H9 (cell line): ENCODE measurements at regions not wholly inside any gene's neighbourhood (a gene's known extent, or its start where the extent isn't known, plus 50 kb on each side); places are given as distances from the start of the nearest gene placed in this dataset.

Experiments used
- DNase-seq: peaks from one replicate; pipeline ENCODE4 v3.0.0-alpha.2; 2017
- H2AFZ ChIP-seq: one replicate; pipeline ENCODE4 v1.6.1; 2013; ENCODE audit warnings: mild to moderate bottlenecking, low read length, control low read depth, moderate library complexity
- H2AK5ac ChIP-seq: 2 replicates; pipeline ENCODE4 v1.6.1; 2013; ENCODE audit warnings: low read length, control low read depth, mixed read lengths; ENCODE audit not compliant: insufficient read length
- H2BK120ac ChIP-seq: one replicate; pipeline ENCODE4 v1.6.1; 2013; ENCODE audit warnings: low read depth, mild to moderate bottlenecking, low read length, control low read depth, inconsistent platforms; ENCODE audit not compliant: poor library complexity, severe bottlenecking
- H2BK12ac ChIP-seq: 2 replicates; pipeline ENCODE4 v1.6.1; 2013; ENCODE audit warnings: low read length, control low read depth, mixed read lengths, low read depth; ENCODE audit not compliant: insufficient read length
- H2BK15ac ChIP-seq: 2 replicates; pipeline ENCODE4 v1.6.1; 2013; ENCODE audit warnings: low read depth, low read length, control low read depth
- H2BK20ac ChIP-seq: one replicate; pipeline ENCODE4 v1.6.1; 2013; ENCODE audit warnings: low read depth, mild to moderate bottlenecking, low read length, control low read depth, inconsistent platforms; ENCODE audit not compliant: poor library complexity, severe bottlenecking
- H2BK5ac ChIP-seq: 2 replicates; pipeline ENCODE4 v1.6.1; 2013; ENCODE audit warnings: low read length, control low read depth, mixed read lengths; ENCODE audit not compliant: insufficient read length
- H3K14ac ChIP-seq: 2 replicates; pipeline ENCODE4 v1.6.1; 2013; ENCODE audit warnings: low read length, control low read depth; ENCODE audit not compliant: insufficient read depth
- H3K18ac ChIP-seq: 2 replicates; pipeline ENCODE4 v1.6.1; 2013; ENCODE audit warnings: low read depth, mild to moderate bottlenecking, mixed read lengths, low read length, control low read depth; ENCODE audit not compliant: insufficient read length
- H3K23ac ChIP-seq: 2 replicates; pipeline ENCODE4 v1.6.1; 2013; ENCODE audit warnings: low read length, control low read depth, mixed read lengths, low read depth; ENCODE audit not compliant: insufficient read length
- H3K23me2 ChIP-seq: 2 replicates; pipeline ENCODE4 v1.6.1; 2013; ENCODE audit warnings: low read depth, mild to moderate bottlenecking, mixed read lengths, low read length, control low read depth; ENCODE audit not compliant: insufficient read length, poor library complexity, severe bottlenecking
- H3K27ac ChIP-seq: 2 replicates; pipeline ENCODE4 v1.5.1; 2013; ENCODE audit warnings: low read length, control low read depth, mixed read lengths, low read depth; ENCODE audit not compliant: insufficient read length
- H3K27me3 ChIP-seq: 2 replicates; pipeline ENCODE4 v1.6.1; 2013; ENCODE audit warnings: low read length, control low read depth, inconsistent platforms; ENCODE audit not compliant: insufficient read depth
- H3K4ac ChIP-seq: 2 replicates; pipeline ENCODE4 v1.6.1; 2013; ENCODE audit warnings: low read depth, mild to moderate bottlenecking, control low read depth, inconsistent platforms, low read length, moderate library complexity
- H3K4me1 ChIP-seq: 2 replicates; pipeline ENCODE4 v1.6.1; 2013; ENCODE audit warnings: low read length, control low read depth, inconsistent platforms; ENCODE audit not compliant: insufficient read depth
- H3K4me2 ChIP-seq: 2 replicates; pipeline ENCODE4 v1.6.1; 2013; ENCODE audit warnings: low read length, control low read depth, mixed read lengths; ENCODE audit not compliant: insufficient read length, insufficient read depth
- H3K56ac ChIP-seq: 2 replicates; pipeline ENCODE4 v1.6.1; 2013; ENCODE audit warnings: low read depth, mild to moderate bottlenecking, mixed read lengths, low read length, control low read depth; ENCODE audit not compliant: insufficient read length
- H3K79me1 ChIP-seq: 2 replicates; pipeline ENCODE4 v1.6.1; 2013; ENCODE audit warnings: low read depth, mild to moderate bottlenecking, moderate library complexity, low read length, control low read depth, inconsistent platforms; ENCODE audit not compliant: insufficient read depth, poor library complexity, severe bottlenecking
- H3K79me2 ChIP-seq: 2 replicates; pipeline ENCODE4 v1.6.1; 2013; ENCODE audit warnings: low read length, control low read depth, inconsistent platforms; ENCODE audit not compliant: insufficient read depth
- H3K9ac ChIP-seq: 2 replicates; pipeline ENCODE4 v1.6.1; 2013; ENCODE audit warnings: low read length, control low read depth, mixed read lengths; ENCODE audit not compliant: insufficient read length; ENCODE audit errors: extremely low read depth
- H3K9me3 ChIP-seq: one replicate; pipeline ENCODE4 v1.6.1; 2013; ENCODE audit warnings: low read depth, low read length, inconsistent platforms; ENCODE audit not compliant: control insufficient read depth
- H3T11ph ChIP-seq: one replicate; pipeline ENCODE4 v1.6.1; 2013; ENCODE audit warnings: mild to moderate bottlenecking, low read length, control low read depth, inconsistent platforms
- H4K20me1 ChIP-seq: one replicate; pipeline ENCODE4 v1.6.1; 2013; ENCODE audit not compliant: control insufficient read depth, insufficient read length, insufficient read depth
- H4K5ac ChIP-seq: 2 replicates; pipeline ENCODE4 v1.6.1; 2013; ENCODE audit warnings: low read depth, mild to moderate bottlenecking, mixed read lengths, low read length, control low read depth; ENCODE audit not compliant: insufficient read length
- H4K8ac ChIP-seq: replicated peaks from 2 replicates; pipeline ENCODE4 v1.6.1; 2013; ENCODE audit warnings: low read length, control low read depth, mixed read lengths, low read depth; ENCODE audit not compliant: insufficient read length
- H4K91ac ChIP-seq: 2 replicates; pipeline ENCODE4 v1.6.1; 2013; ENCODE audit warnings: low read depth, mild to moderate bottlenecking, moderate library complexity, mixed read lengths, low read length, control low read depth; ENCODE audit not compliant: insufficient read length
- H3K27ac Mint-ChIP-seq, 3 experiments: 2 replicates in 2 of 3; 3 replicates in 1 of 3; pipeline ENCODE4 v1.8.0; 2020 to 2021; ENCODE audit warnings: mixed read lengths in 3 of 3, mild to moderate bottlenecking in 1 of 3, moderate library complexity in 1 of 3
- H3K27me3 Mint-ChIP-seq: 2 replicates; pipeline ENCODE4 v1.8.0; 2021; ENCODE audit warnings: low read depth, mild to moderate bottlenecking, moderate library complexity, mixed read lengths
- H3K36me3 Mint-ChIP-seq, 3 experiments: 2 replicates in 2 of 3; 3 replicates in 1 of 3; pipeline ENCODE4 v1.8.0; 2020 to 2021; ENCODE audit warnings: low read depth in 3 of 3, mixed read lengths in 3 of 3; ENCODE audit not compliant: insufficient read depth in 1 of 3
- H3K4me1 Mint-ChIP-seq, 2 experiments: 2 replicates each; pipeline ENCODE4 v1.8.0; 2020; ENCODE audit warnings: mixed read lengths in 2 of 2
- H3K4me3 Mint-ChIP-seq, 2 experiments: 2 replicates in 1 of 2; 3 replicates in 1 of 2; pipeline ENCODE4 v1.8.0; 2020 to 2021; ENCODE audit warnings: mild to moderate bottlenecking in 2 of 2, mixed read lengths in 2 of 2, moderate library complexity in 1 of 2
- H3K9me3 Mint-ChIP-seq, 2 experiments: 2 replicates in 1 of 2; 3 replicates in 1 of 2; pipeline ENCODE4 v1.8.0; 2020; ENCODE audit warnings: mild to moderate bottlenecking in 2 of 2, mixed read lengths in 2 of 2, moderate library complexity in 1 of 2
- WGBS: extraction: QIAGEN DNeasy Blood & Tissue Kit; methylation state at CpG from one replicate; pipeline ENCODE4 v1.1.7; 2013; ENCODE audit warnings: missing lambda C conversion rate, low lambda C conversion rate, mixed read lengths; ENCODE audit not compliant: insufficient read length; ENCODE audit errors: extremely low coverage; 5-methylcytosine and 5-hydroxymethylcytosine counted together
- TF ChIP-seq, protein P1 (sequence below): fragments of 200-600 bp; sonication (generic); conservative IDR thresholded peaks from 3 replicates; pipeline ENCODE4 v1.8.0; 2021; ENCODE audit warnings: antibody characterized with exemption, mild to moderate bottlenecking

DNA sequence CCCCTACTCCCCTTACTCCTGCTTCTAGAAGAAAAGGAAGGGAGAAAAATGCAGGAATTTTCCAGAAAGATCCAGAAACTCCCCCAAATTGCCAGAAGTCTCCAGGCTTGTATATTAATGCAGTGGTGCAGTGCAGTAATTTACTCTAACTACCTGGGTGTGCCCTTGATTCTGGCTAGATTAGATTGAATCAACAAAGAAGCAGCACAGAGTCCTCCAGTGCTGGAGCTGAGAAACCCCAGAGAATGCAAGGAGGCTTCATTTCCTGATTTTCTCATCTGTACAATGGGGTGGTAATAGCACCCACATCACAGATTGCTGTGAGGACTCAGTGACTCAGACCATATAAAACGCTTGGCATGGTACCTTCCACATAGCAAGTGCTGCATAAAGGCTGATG lies 247.3 kb upstream of the RPL38 start:
- TF ChIP-seq, protein P1, sequence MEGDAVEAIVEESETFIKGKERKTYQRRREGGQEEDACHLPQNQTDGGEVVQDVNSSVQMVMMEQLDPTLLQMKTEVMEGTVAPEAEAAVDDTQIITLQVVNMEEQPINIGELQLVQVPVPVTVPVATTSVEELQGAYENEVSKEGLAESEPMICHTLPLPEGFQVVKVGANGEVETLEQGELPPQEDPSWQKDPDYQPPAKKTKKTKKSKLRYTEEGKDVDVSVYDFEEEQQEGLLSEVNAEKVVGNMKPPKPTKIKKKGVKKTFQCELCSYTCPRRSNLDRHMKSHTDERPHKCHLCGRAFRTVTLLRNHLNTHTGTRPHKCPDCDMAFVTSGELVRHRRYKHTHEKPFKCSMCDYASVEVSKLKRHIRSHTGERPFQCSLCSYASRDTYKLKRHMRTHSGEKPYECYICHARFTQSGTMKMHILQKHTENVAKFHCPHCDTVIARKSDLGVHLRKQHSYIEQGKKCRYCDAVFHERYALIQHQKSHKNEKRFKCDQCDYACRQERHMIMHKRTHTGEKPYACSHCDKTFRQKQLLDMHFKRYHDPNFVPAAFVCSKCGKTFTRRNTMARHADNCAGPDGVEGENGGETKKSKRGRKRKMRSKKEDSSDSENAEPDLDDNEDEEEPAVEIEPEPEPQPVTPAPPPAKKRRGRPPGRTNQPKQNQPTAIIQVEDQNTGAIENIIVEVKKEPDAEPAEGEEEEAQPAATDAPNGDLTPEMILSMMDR: no peak
- peaks cover 11% of the 10 kb centered on the region in 2 experiments for H3K4me1 Mint-ChIP-seq
- Histone ChIP-seq H3K27ac (no peak overlapping the region), H4K20me1 (no peaks in the 10 kb centered on the region), H4K91ac (no peak overlapping the region), H3K4ac (no peak overlapping the region), H3K9ac (no peak overlapping the region), H3K79me2 (no peaks in the 10 kb centered on the region), H3K18ac (no peak overlapping the region), H2BK12ac (no peak overlapping the region), H2BK15ac (no peak overlapping the region), H2BK120ac (no peak overlapping the region), H3K56ac (no peak overlapping the region), H2AFZ (no peak overlapping the region), H2AK5ac (no peak overlapping the region), H3T11ph (no peak overlapping the region), H2BK20ac (no peak overlapping the region), H3K9me3 (no peaks in the 10 kb centered on the region), H3K79me1 (no peaks in the 10 kb centered on the region), H2BK5ac (no peak overlapping the region), H4K5ac (no peak overlapping the region), H3K23ac (no peak overlapping the region), H3K23me2 (peaks cover 11% of the 10 kb centered on the region), H3K4me1 (no peaks in the 10 kb centered on the region), H3K14ac (no peak overlapping the region), H4K8ac (no peak overlapping the region), H3K27me3 (peaks cover 3% of the 10 kb centered on the region; the same call in 1 of the 2 replicates), H3K4me2 (no peak overlapping the region)
- no peak for DNase-seq
- WGBS: no CpG with 5 or more reads among the region's 1 CpG
- peaks cover 9 to 12% of the 10 kb centered on the region in 2 experiments for H3K9me3 Mint-ChIP-seq
- H3K4me3 Mint-ChIP-seq: no peak overlapping the region
- H3K36me3 Mint-ChIP-seq: peaks cover 5 to 10% (median 7%) of the 10 kb centered on the region in 3 experiments
- H3K27me3 Mint-ChIP-seq: peaks cover 32% of the 10 kb centered on the region
- no peak overlapping the region for H3K27ac Mint-ChIP-seq
